ENCODE measurements at regions not wholly inside any gene's neighbourhood (a gene's known extent, or its start where the extent isn't known, plus 50 kb on each side); places are given as distances from the start of the nearest gene placed in this dataset.

- TF ChIP-seq CTCF (conservative IDR thresholded peaks at IDR 0.05; ENCODE audit: low read depth, low read length) (no peak), EZH2 (IDR thresholded peaks at IDR 0.05; ENCODE audit: borderline replicate concordance, low read depth, low read length, poor library complexity, severe bottlenecking) (no peak)
Observed at GRCh38 chr2:217606296-217606695, 396.5 kb downstream of the TNS1 start.
